Lung (tissue), 11 donors: ENCODE measurements at regions not wholly inside any gene's neighbourhood (a gene's known extent, or its start where the extent isn't known, plus 50 kb on each side); places are given as distances from the start of the nearest gene placed in this dataset.

Experiments used
- ATAC-seq: fragments of 200-7000 bp; cut with Tn5 transposase; one replicate; pipeline ENCODE4 v1.9.1; 2020; ENCODE audit warnings: moderate number of reproducible peaks; ENCODE audit not compliant: insufficient read depth, low FRiP score
- DNase-seq, 3 donors: peaks; one replicate each; pipeline ENCODE4 v3.0.0-alpha.2; 2013 to 2017
- H3K27ac ChIP-seq, 2 donors: one replicate each; pipeline ENCODE4 v1.5.1; 2013; ENCODE audit warnings: mild to moderate bottlenecking in 2 of 2, moderate library complexity in 2 of 2, control low read depth in 1 of 2, inconsistent platforms in 1 of 2, low read depth in 1 of 2, low read length in 1 of 2
- H3K27me3 ChIP-seq, 3 donors: one replicate each; pipeline ENCODE4 v1.5.1; 2013; ENCODE audit warnings: low read length in 2 of 3; ENCODE audit not compliant: control insufficient read depth in 3 of 3, insufficient read depth in 3 of 3
- H3K36me3 ChIP-seq, 4 donors: one replicate each; pipeline ENCODE4 v1.5.1; 2013; ENCODE audit warnings: low read length in 4 of 4, mild to moderate bottlenecking in 1 of 4, moderate library complexity in 1 of 4; ENCODE audit not compliant: control insufficient read depth in 4 of 4, insufficient read depth in 4 of 4
- H3K4me1 ChIP-seq, 5 donors: one replicate each; pipeline ENCODE4 v1.5.1; 2013; ENCODE audit warnings: low read length in 5 of 5, mild to moderate bottlenecking in 2 of 5, moderate library complexity in 1 of 5; ENCODE audit not compliant: control insufficient read depth in 5 of 5, insufficient read depth in 5 of 5
- H3K4me3 ChIP-seq: one replicate; pipeline ENCODE4 v1.5.1; 2013; ENCODE audit warnings: mild to moderate bottlenecking, control low read depth, moderate library complexity
- H3K9ac ChIP-seq, 2 donors: one replicate each; pipeline ENCODE4 v1.5.1; 2013; ENCODE audit warnings: low read length in 2 of 2, control low read depth in 1 of 2; ENCODE audit not compliant: insufficient read depth in 1 of 2
- H3K9me3 ChIP-seq, 4 donors: one replicate each; pipeline ENCODE4 v1.5.1; 2013; ENCODE audit warnings: low read length in 3 of 4, mild to moderate bottlenecking in 1 of 4, moderate library complexity in 1 of 4; ENCODE audit not compliant: control insufficient read depth in 4 of 4, insufficient read depth in 3 of 4
- WGBS, 2 donors: extraction: QIAGEN DNeasy Blood & Tissue Kit; methylation state at CpG; one replicate each; pipeline ENCODE4 v1.1.7; 2013; 5-methylcytosine and 5-hydroxymethylcytosine counted together
- TF ChIP-seq, protein P1 (sequence below): IDR thresholded peaks from 2 replicates; pipeline ENCODE4 v1.5.1; 2012; ENCODE audit warnings: mild to moderate bottlenecking; ENCODE audit errors: control extremely low read depth, extremely low read depth
- donor health status: control.
- donor health status: control.
- donor health status: Bipolar disorder and iron deficiency.
- donor health status: healthy.
- donor health status: DM: yes; HTN: yes; CAD: no.

DNA sequence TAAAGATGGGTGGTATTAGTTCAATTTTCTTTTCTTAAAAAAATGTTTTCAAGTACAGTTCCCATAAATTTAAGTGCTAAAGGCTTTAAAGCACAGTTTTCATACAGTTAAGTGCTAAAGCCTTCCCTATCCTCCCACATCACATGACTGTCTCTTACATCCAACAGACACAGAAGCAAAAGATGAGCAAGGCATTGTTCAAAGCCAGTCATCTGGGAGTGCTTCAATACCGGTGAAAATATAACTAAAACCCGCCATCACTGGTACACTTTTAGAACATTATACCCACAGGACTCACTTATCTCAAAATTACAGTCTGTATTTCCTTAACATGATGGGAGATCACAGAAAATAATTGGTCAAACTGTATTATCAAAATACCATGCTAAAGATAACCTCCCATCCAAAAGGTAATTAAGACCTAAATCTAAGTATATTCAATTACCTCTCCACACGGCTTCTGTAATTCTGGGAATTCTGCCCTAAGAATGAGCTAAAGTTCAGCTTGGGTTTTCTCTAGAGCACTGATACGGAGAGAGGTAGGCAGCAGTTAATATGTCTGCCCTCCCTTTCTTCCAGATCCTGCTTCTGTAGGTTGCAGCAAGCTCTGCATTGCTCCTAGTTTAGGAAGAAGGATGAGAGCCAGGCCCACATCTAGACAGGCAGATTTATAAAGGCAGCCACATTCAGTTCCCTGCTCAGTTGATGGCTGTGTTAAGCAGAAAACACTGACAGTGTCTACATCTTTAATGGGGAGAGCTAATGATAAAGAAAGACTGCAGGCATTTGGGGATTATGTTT, 474.8 kb upstream of the PFKP start:
- Histone ChIP-seq H3K9ac (no peak overlapping the region), H3K36me3 (no peaks in the 10 kb centered on the region), H3K27ac (no peak overlapping the region), H3K27me3 (no peaks in the 10 kb centered on the region), H3K4me3 (no peak overlapping the region), H3K4me1 (no peaks in the 10 kb centered on the region), H3K9me3 (peaks cover 0 to 2% (median 0%) of the 10 kb centered on the region in 4 donors)
- TF ChIP-seq, protein P1, sequence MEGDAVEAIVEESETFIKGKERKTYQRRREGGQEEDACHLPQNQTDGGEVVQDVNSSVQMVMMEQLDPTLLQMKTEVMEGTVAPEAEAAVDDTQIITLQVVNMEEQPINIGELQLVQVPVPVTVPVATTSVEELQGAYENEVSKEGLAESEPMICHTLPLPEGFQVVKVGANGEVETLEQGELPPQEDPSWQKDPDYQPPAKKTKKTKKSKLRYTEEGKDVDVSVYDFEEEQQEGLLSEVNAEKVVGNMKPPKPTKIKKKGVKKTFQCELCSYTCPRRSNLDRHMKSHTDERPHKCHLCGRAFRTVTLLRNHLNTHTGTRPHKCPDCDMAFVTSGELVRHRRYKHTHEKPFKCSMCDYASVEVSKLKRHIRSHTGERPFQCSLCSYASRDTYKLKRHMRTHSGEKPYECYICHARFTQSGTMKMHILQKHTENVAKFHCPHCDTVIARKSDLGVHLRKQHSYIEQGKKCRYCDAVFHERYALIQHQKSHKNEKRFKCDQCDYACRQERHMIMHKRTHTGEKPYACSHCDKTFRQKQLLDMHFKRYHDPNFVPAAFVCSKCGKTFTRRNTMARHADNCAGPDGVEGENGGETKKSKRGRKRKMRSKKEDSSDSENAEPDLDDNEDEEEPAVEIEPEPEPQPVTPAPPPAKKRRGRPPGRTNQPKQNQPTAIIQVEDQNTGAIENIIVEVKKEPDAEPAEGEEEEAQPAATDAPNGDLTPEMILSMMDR: no peak
- no peak for ATAC-seq
- no peak for DNase-seq
- 58 to 80% methylated on average over 4 of the region's 4 CpGs for WGBS, 2 donors

DNA sequence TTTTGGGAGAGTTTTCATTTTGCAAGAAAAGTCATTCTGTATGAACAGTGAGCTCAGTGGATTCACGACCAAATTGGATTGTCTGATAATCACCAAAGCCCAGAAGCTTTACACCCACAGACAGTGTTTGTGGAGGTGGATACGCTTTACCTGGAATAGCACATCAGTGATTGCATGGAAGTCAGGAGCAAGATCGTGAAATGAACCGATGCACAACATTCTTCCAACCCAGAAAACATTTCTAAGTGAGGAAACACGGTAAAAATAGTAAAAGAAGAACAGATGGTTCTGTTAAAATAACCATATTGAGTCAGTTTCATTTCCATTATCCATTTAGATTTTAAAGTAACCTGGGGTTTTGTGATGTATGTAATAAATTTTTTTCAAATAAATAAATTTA, 478.2 kb upstream of the PFKP start:
- Histone ChIP-seq H3K9me3 (no peaks in the 10 kb centered on the region), H3K27me3 (no peaks in the 10 kb centered on the region), H3K27ac (no peak overlapping the region), H3K36me3 (no peaks in the 10 kb centered on the region), H3K4me1 (no peaks in the 10 kb centered on the region), H3K9ac (no peak overlapping the region), H3K4me3 (no peak overlapping the region)
- TF ChIP-seq, protein P1: no peak
- WGBS, 2 donors: 83 to 87% methylated on average over 5 of the region's 5 CpGs
- ATAC-seq: no peak
- DNase-seq: no peak

DNA sequence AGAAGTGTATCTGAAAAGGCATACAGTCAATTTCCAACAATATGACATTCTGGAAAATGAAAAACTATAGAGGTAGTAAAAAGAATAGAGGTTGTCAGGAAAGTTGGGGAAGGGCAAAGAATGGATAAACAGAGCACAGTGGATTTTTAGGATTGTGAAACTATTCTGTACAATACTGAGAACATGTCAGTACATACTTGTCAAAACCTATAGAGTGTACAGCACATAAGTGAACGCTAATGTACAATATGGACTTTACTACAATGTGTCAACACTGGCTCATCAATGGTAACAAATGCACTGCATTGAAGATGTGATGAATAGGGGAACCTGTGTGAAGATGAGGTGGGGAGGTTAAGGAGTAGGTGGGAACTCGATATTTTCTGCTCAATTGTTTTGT, 483.0 kb upstream of the PFKP start:
- H3K9me3 ChIP-seq: no peaks in the 10 kb centered on the region
- ATAC-seq (no peak), DNase-seq (no peak)
- H3K4me1 ChIP-seq: no peaks in the 10 kb centered on the region
- 88 to 89% methylated on average over 2 of the region's 2 CpGs for WGBS, 2 donors
- no peak overlapping the region for H3K9ac ChIP-seq
- no peaks in the 10 kb centered on the region for H3K36me3 ChIP-seq
- no peaks in the 10 kb centered on the region for H3K27me3 ChIP-seq
- no peak overlapping the region for H3K27ac ChIP-seq
- H3K4me3 ChIP-seq: no peak overlapping the region
- TF ChIP-seq, protein P1: no peak

DNA sequence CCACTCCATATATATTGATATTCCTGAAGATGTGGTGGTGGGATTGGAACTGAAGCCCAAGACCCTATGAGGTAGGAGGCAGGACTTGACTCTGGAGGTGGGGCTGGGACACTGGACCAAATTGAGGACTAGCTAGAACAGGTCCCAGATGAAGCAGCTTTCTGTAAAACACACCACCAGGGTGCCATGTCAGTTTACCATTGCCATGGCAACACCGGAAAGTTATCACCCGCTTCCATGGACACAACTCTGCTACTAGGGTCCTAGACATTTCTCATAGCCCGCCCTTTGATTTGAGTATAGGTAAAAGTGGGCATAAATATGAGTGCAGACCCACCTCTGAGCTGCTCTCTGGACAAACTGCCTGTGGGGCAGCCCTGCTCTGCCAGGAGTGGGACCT, 490.5 kb upstream of the PFKP start:
- no peak for DNase-seq
- Histone ChIP-seq H3K27me3 (no peaks in the 10 kb centered on the region), H3K9ac (no peak overlapping the region), H3K27ac (no peak overlapping the region), H3K4me1 (no peaks in the 10 kb centered on the region), H3K36me3 (no peaks in the 10 kb centered on the region), H3K9me3 (peaks cover 0 to 2% (median 0%) of the 10 kb centered on the region in 4 donors), H3K4me3 (no peak overlapping the region)
- TF ChIP-seq, protein P1: no peak
- ATAC-seq: no peak
- WGBS, 2 donors: 60 to 75% methylated on average over 3 of the region's 3 CpGs
